IMR-90 (cell line): ENCODE measurements at regions not wholly inside any gene's neighbourhood (a gene's known extent, or its start where the extent isn't known, plus 50 kb on each side); places are given as distances from the start of the nearest gene placed in this dataset.

Experiments used
- ATAC-seq: fragments of 200-7000 bp; cut with Tn5 transposase; 2 replicates; pipeline ENCODE4 v1.9.1; 2020; ENCODE audit warnings: low read depth, mild to moderate bottlenecking, moderate library complexity
- BruUV-seq: library from RNA; stranded (reverse); fragments of 400-500 nt; replicated peaks from 2 replicates; lab custom pipeline; 2021; lab: Mats Ljungman, UMichigan
- CTCF ChIA-PET: fragments of 300-600 bp; formaldehyde crosslinking; extraction: SDS; loops from one replicate; lab custom pipeline; 2021; ENCODE audit warnings: antibody characterized with exemption; lab: Yijun Ruan, JAX
- POLR2A ChIA-PET: fragments of 300-600 bp; sonication (Branson Sonifier 250); formaldehyde crosslinking; loops from one replicate; lab custom pipeline; 2022; ENCODE audit warnings: antibody characterized with exemption; ENCODE audit not compliant: unreplicated experiment; lab: Charles Lee
- DNase-seq: peaks from one replicate; pipeline ENCODE4 v3.0.0; 2013
- H2AFZ ChIP-seq: replicated peaks from 2 replicates; pipeline ENCODE3; 2013; ENCODE audit warnings: low read length, mild to moderate bottlenecking; ENCODE audit not compliant: poor library complexity
- H2AK5ac ChIP-seq: 2 replicates; pipeline ENCODE4 v1.6.1; 2013; ENCODE audit warnings: low read depth, low read length, inconsistent platforms
- H2AK9ac ChIP-seq: replicated peaks from 2 replicates; pipeline ENCODE3; 2013; ENCODE audit warnings: mild to moderate bottlenecking, low read depth, low read length, moderate library complexity; ENCODE audit not compliant: poor library complexity
- H2BK120ac ChIP-seq: 2 replicates; pipeline ENCODE4 v1.6.1; 2013; ENCODE audit warnings: low read depth, low read length, inconsistent platforms
- H2BK15ac ChIP-seq: 3 replicates; pipeline ENCODE4 v1.6.1; 2013; ENCODE audit warnings: low read depth, low read length, inconsistent platforms
- H2BK20ac ChIP-seq: 2 replicates; pipeline ENCODE4 v1.6.1; 2013; ENCODE audit warnings: low read depth, mild to moderate bottlenecking, inconsistent platforms, low read length, moderate library complexity
- H2BK5ac ChIP-seq: 2 replicates; pipeline ENCODE4 v1.6.1; 2013; ENCODE audit warnings: mild to moderate bottlenecking, low read depth, low read length, inconsistent platforms; ENCODE audit not compliant: poor library complexity, severe bottlenecking
- H3K14ac ChIP-seq: replicated peaks from 2 replicates; pipeline ENCODE4 v1.6.1; 2013; ENCODE audit warnings: low read depth, low read length, inconsistent platforms
- H3K18ac ChIP-seq: 2 replicates; pipeline ENCODE4 v1.6.1; 2013; ENCODE audit warnings: low read depth, low read length, control low read depth
- H3K23ac ChIP-seq: 2 replicates; pipeline ENCODE4 v1.6.1; 2013; ENCODE audit warnings: low read depth, low read length, inconsistent platforms
- H3K27ac ChIP-seq: 2 replicates; pipeline ENCODE4 v1.5.1; 2013; ENCODE audit warnings: mild to moderate bottlenecking, control low read depth, low read length; ENCODE audit not compliant: insufficient read depth
- H3K27me3 ChIP-seq: 2 replicates; pipeline ENCODE4 v1.6.1; 2013; ENCODE audit warnings: low read length; ENCODE audit not compliant: control insufficient read depth, insufficient read depth
- H3K36me3 ChIP-seq: 2 replicates; pipeline ENCODE4 v1.6.1; 2013; ENCODE audit warnings: low read length, mixed read lengths; ENCODE audit not compliant: control insufficient read depth, insufficient read depth
- H3K4ac ChIP-seq: 2 replicates; pipeline ENCODE4 v1.6.1; 2013; ENCODE audit warnings: low read depth, low read length, inconsistent platforms
- H3K4me1 ChIP-seq: 2 replicates; pipeline ENCODE4 v1.6.1; 2013; ENCODE audit warnings: low read length, mixed read lengths; ENCODE audit not compliant: control insufficient read depth, insufficient read depth
- H3K4me2 ChIP-seq: 2 replicates; pipeline ENCODE4 v1.6.1; 2013; ENCODE audit warnings: low read depth, mild to moderate bottlenecking, control low read depth, low read length, moderate library complexity
- H3K4me3 ChIP-seq: 2 replicates; pipeline ENCODE4 v1.5.1; 2013; ENCODE audit warnings: low read depth, mild to moderate bottlenecking, control low read depth, low read length, moderate library complexity; ENCODE audit not compliant: insufficient read depth
- H3K56ac ChIP-seq: 2 replicates; pipeline ENCODE4 v1.6.1; 2013; ENCODE audit warnings: low read length, inconsistent platforms; ENCODE audit not compliant: insufficient read depth; ENCODE audit errors: extremely low read depth
- H3K79me1 ChIP-seq, 2 experiments: 2 replicates each; pipeline ENCODE4 v1.6.1; 2013; ENCODE audit warnings: low read length in 2 of 2, inconsistent platforms in 1 of 2, low read depth in 1 of 2
- H3K9ac ChIP-seq: 2 replicates; pipeline ENCODE4 v1.6.1; 2013; ENCODE audit warnings: low read depth, low read length, control low read depth
- H3K9me1 ChIP-seq: 2 replicates; pipeline ENCODE4 v1.6.1; 2013; ENCODE audit warnings: low read length, inconsistent platforms; ENCODE audit not compliant: insufficient read depth
- H3K9me3 ChIP-seq: 2 replicates; pipeline ENCODE4 v1.6.1; 2013; ENCODE audit warnings: low read length; ENCODE audit not compliant: control insufficient read depth, insufficient read depth
- H4K20me1 ChIP-seq: 2 replicates; pipeline ENCODE4 v1.6.1; 2013; ENCODE audit warnings: low read length, inconsistent platforms; ENCODE audit not compliant: insufficient read depth
- H4K5ac ChIP-seq: 2 replicates; pipeline ENCODE4 v1.6.1; 2013; ENCODE audit warnings: mild to moderate bottlenecking, low read depth, low read length, control low read depth
- H4K8ac ChIP-seq, 2 experiments: 2 replicates each; pipeline ENCODE4 v1.6.1; 2013; ENCODE audit warnings: low read depth in 2 of 2, low read length in 2 of 2, control low read depth in 1 of 2, inconsistent platforms in 1 of 2
- H4K91ac ChIP-seq: 2 replicates; pipeline ENCODE4 v1.6.1; 2013; ENCODE audit warnings: low read depth, low read length, inconsistent platforms; ENCODE audit not compliant: insufficient read depth
- BHLHE40 ChIP-seq: fragments of 150-350 bp; IDR thresholded peaks from 2 replicates; pipeline ENCODE4 v1.6.1; 2016; ENCODE audit warnings: mild to moderate bottlenecking, low read depth, low read length
- CEBPB ChIP-seq: IDR thresholded peaks from 2 replicates; pipeline ENCODE4 v1.6.1; 2012; ENCODE audit warnings: low read depth, low read length, improper control_type of control experiment
- CHD1 ChIP-seq: IDR thresholded peaks from 2 replicates; pipeline ENCODE4 v1.6.1; 2012; ENCODE audit warnings: low read depth, low read length, improper control_type of control experiment
- CTCF ChIP-seq: conservative IDR thresholded peaks from 2 replicates; pipeline ENCODE4 v1.5.1; 2012; ENCODE audit warnings: mild to moderate bottlenecking, low read depth, low read length, improper control_type of control experiment
- ELK1 ChIP-seq: fragments of 150-350 bp; IDR thresholded peaks from 2 replicates; pipeline ENCODE4 v1.6.1; 2016; ENCODE audit warnings: low read depth, mild to moderate bottlenecking, low read length, moderate library complexity, borderline replicate concordance
- FOS ChIP-seq: fragments of 150-350 bp; IDR thresholded peaks from 2 replicates; pipeline ENCODE4 v1.6.1; 2016; ENCODE audit warnings: low read depth, low read length
- MAFK ChIP-seq: IDR thresholded peaks from 2 replicates; pipeline ENCODE4 v1.6.1; 2012; ENCODE audit warnings: low read depth, low read length, improper control_type of control experiment
- MAZ ChIP-seq: IDR thresholded peaks from 2 replicates; pipeline ENCODE4 v1.6.1; 2012; ENCODE audit warnings: low read depth, mild to moderate bottlenecking, low read length, improper control_type of control experiment, moderate library complexity, borderline replicate concordance
- MXI1 ChIP-seq: IDR thresholded peaks from 2 replicates; pipeline ENCODE4 v1.6.1; 2012; ENCODE audit warnings: low read depth, mild to moderate bottlenecking, low read length, moderate library complexity, borderline replicate concordance
- NFE2L2 ChIP-seq: fragments of 150-350 bp; IDR thresholded peaks from 2 replicates; pipeline ENCODE4 v1.6.1; 2016; ENCODE audit warnings: low read depth, mild to moderate bottlenecking, low read length
- POLR2A ChIP-seq: IDR thresholded peaks from 2 replicates; pipeline ENCODE4 v1.6.1; 2012; ENCODE audit warnings: mild to moderate bottlenecking, low read depth, low read length
- RAD21 ChIP-seq: IDR thresholded peaks from 2 replicates; pipeline ENCODE4 v1.6.1; 2012; ENCODE audit warnings: low read length, improper control_type of control experiment
- RCOR1 ChIP-seq: IDR thresholded peaks from 2 replicates; pipeline ENCODE4 v1.6.1; 2012; ENCODE audit warnings: mild to moderate bottlenecking, low read length, improper control_type of control experiment; ENCODE audit not compliant: insufficient replicate concordance
- RFX5 ChIP-seq: IDR thresholded peaks from 2 replicates; pipeline ENCODE4 v1.8.0; 2012; ENCODE audit warnings: low read depth, mild to moderate bottlenecking, low read length, moderate library complexity
- SMC3 ChIP-seq: fragments of 150-350 bp; IDR thresholded peaks from 2 replicates; pipeline ENCODE4 v1.6.1; 2016; ENCODE audit warnings: low read depth, mild to moderate bottlenecking, antibody characterized with exemption, low read length, moderate library complexity
- USF2 ChIP-seq: fragments of 150-350 bp; IDR thresholded peaks from 2 replicates; pipeline ENCODE4 v1.6.1; 2017; ENCODE audit warnings: mild to moderate bottlenecking, antibody characterized with exemption, low read length, low read depth
- WGBS, 2 experiments: methylation state at CpG; one replicate each; pipeline versions ENCODE4 v1.1.5 to v1.1.7; 2013; ENCODE audit warnings: missing lambda C conversion rate in 2 of 2; ENCODE audit not compliant: insufficient read length in 1 of 2; ENCODE audit errors: extremely low coverage in 2 of 2; 5-methylcytosine and 5-hydroxymethylcytosine counted together
- dilution Hi-C: fragments of 300-500 bp; cut with HindIII; formaldehyde crosslinking; loops from one replicate; pipeline ENCODE4 v1.14.3; 2018; ENCODE audit warnings: low sequenced_read_pairs; ENCODE audit not compliant: unreplicated experiment
- in situ Hi-C: fragments of 300-500 bp; cut with MboI; formaldehyde crosslinking; loops from 3 replicates; pipeline ENCODE4 v1.14.3; 2019; ENCODE audit warnings: low sequenced_read_pairs, inconsistent platforms, mixed read lengths
- intact Hi-C: fragments of 100-400 bp; cut with micrococcal nuclease; formaldehyde crosslinking; loops from 2 replicates; pipeline ENCODE4 v1.10.0; 2022

GRCh38 chr16:26840691-26841090 is 226.0 kb upstream of the C16orf82 start:
- Histone ChIP-seq H3K9ac (no peak overlapping the region), H4K5ac (no peak overlapping the region), H4K91ac (no peak overlapping the region), H3K4me3 (no peak overlapping the region), H2BK120ac (no peak overlapping the region), H3K9me3 (no peaks in the 10 kb centered on the region), H2BK5ac (no peak overlapping the region), H3K36me3 (no peaks in the 10 kb centered on the region), H3K27ac (no peak overlapping the region), H3K27me3 (no peaks in the 10 kb centered on the region), H3K18ac (no peak overlapping the region), H2AK5ac (no peak overlapping the region), H3K79me1 (no peaks in the 10 kb centered on the region), H4K20me1 (no peaks in the 10 kb centered on the region), H3K9me1 (no peaks in the 10 kb centered on the region), H3K56ac (no peak overlapping the region), H2BK15ac (no peak overlapping the region), H3K4me2 (no peak overlapping the region), H3K23ac (no peak overlapping the region), H2BK20ac (no peak overlapping the region), H3K4ac (no peak overlapping the region), H4K8ac (no peak overlapping the region), H3K4me1 (no peaks in the 10 kb centered on the region), H2AFZ (no peak overlapping the region), H3K14ac (no peak overlapping the region), H2AK9ac (no peak overlapping the region)
- TF ChIP-seq RFX5 = no peak
- TF ChIP-seq CHD1 = no peak
- no peak for TF ChIP-seq FOS
- TF ChIP-seq CEBPB = no peak
- no peak for TF ChIP-seq MAFK
- no peak for TF ChIP-seq POLR2A
- no peak for TF ChIP-seq RAD21
- no peak for TF ChIP-seq MAZ
- TF ChIP-seq SMC3 = no peak
- TF ChIP-seq MXI1 = no peak
- TF ChIP-seq ELK1 = no peak
- no peak for TF ChIP-seq BHLHE40
- TF ChIP-seq CTCF = no peak
- TF ChIP-seq RCOR1 = no peak
- no peak for TF ChIP-seq NFE2L2
- TF ChIP-seq USF2 = no peak
- intact Hi-C loops = no loop called here
- no TSS peak for BruUV-seq
- DNase-seq (no peak), ATAC-seq (no peak)
- no CpG with 5 or more reads among the region's 7 CpGs for WGBS, 2 experiments
- POLR2A ChIA-PET = no interaction called here
- dilution Hi-C loops = no loop called here
- in situ Hi-C loops = no loop called here
- CTCF ChIA-PET = no interaction called here
